HepG2 (cell line): ENCODE measurements at regions not wholly inside any gene's neighbourhood (a gene's known extent, or its start where the extent isn't known, plus 50 kb on each side); places are given as distances from the start of the nearest gene placed in this dataset.

Source experiments
- ATAC-seq: fragments of 200-7000 bp; cut with Tn5 transposase; 3 replicates; pipeline ENCODE4 v1.9.1; 2020; ENCODE audit warnings: mild to moderate bottlenecking, moderate library complexity
- BruUV-seq: library from RNA; stranded (reverse); fragments of 400-500 nt; replicated peaks from 2 replicates; lab custom pipeline; 2021; lab: Mats Ljungman, UMichigan
- CTCF ChIA-PET: fragments of 300-600 bp; formaldehyde crosslinking; extraction: SDS; loops from one replicate; lab custom pipeline; 2021; ENCODE audit warnings: low total read pairs, inconsistent platforms, low intra/inter-chr PET ratio; lab: Yijun Ruan, JAX
- POLR2A ChIA-PET: fragments of 350-600 bp; sonication (Branson Sonifier 250); formaldehyde crosslinking; loops from one replicate; lab custom pipeline; 2020; ENCODE audit warnings: antibody characterized with exemption, inconsistent platforms; lab: Yijun Ruan, JAX
- DNase-seq: peaks from one replicate; pipeline ENCODE4 v3.0.0-alpha.2; 2015; ENCODE audit warnings: low spot score
- FAIRE-seq: peaks from 3 replicates; lab custom pipeline; 2011; peaks lifted over from hg19 to GRCh38; lab: Jason Lieb, UNC
- H2AFZ ChIP-seq: one replicate; pipeline ENCODE4 v1.6.1; 2011; ENCODE audit warnings: low read length, inconsistent platforms
- H3K27ac ChIP-seq: fragments of 300-600 bp; 3 replicates; pipeline ENCODE4 v1.8.0; 2011; ENCODE audit warnings: mixed run types, mild to moderate bottlenecking, mixed read lengths, low read length, inconsistent platforms; ENCODE audit not compliant: insufficient read depth; ENCODE audit errors: extremely low read length
- H3K27me3 ChIP-seq, 2 experiments: fragments of 200-600 bp in 1 of 2; 2 replicates in 1 of 2; 3 replicates in 1 of 2; pipeline versions ENCODE4 v1.6.0 to v1.8.0; 2011; ENCODE audit warnings: low read length in 2 of 2, mild to moderate bottlenecking in 2 of 2, moderate library complexity in 2 of 2, inconsistent platforms in 1 of 2; ENCODE audit not compliant: insufficient read depth in 2 of 2, control insufficient read depth in 1 of 2
- H3K36me3 ChIP-seq, 2 experiments: fragments of 200-600 bp in 1 of 2; replicated peaks in 1 of 2; 2 replicates in 1 of 2; 3 replicates in 1 of 2; pipeline versions ENCODE4 v1.5.1 to v1.8.0; 2011; ENCODE audit warnings: low read length in 2 of 2, inconsistent platforms in 1 of 2; ENCODE audit not compliant: insufficient read depth in 2 of 2, control insufficient read depth in 1 of 2
- H3K4me1 ChIP-seq: 2 replicates; pipeline ENCODE4 v1.5.1; 2012; ENCODE audit warnings: low read length, inconsistent platforms; ENCODE audit not compliant: insufficient read depth
- H3K4me2 ChIP-seq: 2 replicates; pipeline ENCODE4 v1.6.0; 2011; ENCODE audit warnings: low read depth, low read length, inconsistent platforms
- H3K4me3 ChIP-seq, 3 experiments: fragments of 200-600 bp in 1 of 3; sonication (generic), shearing (Covaris generic) in 1 of 3; replicated peaks in 1 of 3; 2 replicates each; pipeline ENCODE4 v1.5.1; 2011 to 2016; ENCODE audit warnings: low read length in 3 of 3, inconsistent platforms in 2 of 3, low read depth in 2 of 3, mild to moderate bottlenecking in 2 of 3, control low read depth in 1 of 3, mixed read lengths in 1 of 3; ENCODE audit not compliant: insufficient read depth in 1 of 3
- H3K79me2 ChIP-seq: one replicate; pipeline ENCODE4 v1.6.1; 2011; ENCODE audit warnings: low read length, inconsistent platforms; ENCODE audit not compliant: insufficient read depth
- H3K9ac ChIP-seq: 2 replicates; pipeline ENCODE4 v1.6.0; 2011; ENCODE audit warnings: mild to moderate bottlenecking, low read depth, low read length, inconsistent platforms; ENCODE audit not compliant: insufficient read depth
- H3K9me3 ChIP-seq: 2 replicates; pipeline ENCODE4 v1.5.1; 2012; ENCODE audit warnings: mild to moderate bottlenecking, low read length
- H4K20me1 ChIP-seq: 2 replicates; pipeline ENCODE4 v1.6.0; 2011; ENCODE audit warnings: inconsistent platforms, mild to moderate bottlenecking, low read length, moderate library complexity; ENCODE audit not compliant: insufficient read depth
- CEBPG ChIP-seq: IDR thresholded peaks from 2 replicates; pipeline ENCODE4 v1.6.1; 2016
- DPF2 ChIP-seq: sonication (generic); formaldehyde crosslinking; IDR thresholded peaks from 2 replicates; pipeline ENCODE4 v1.4.0; 2020; ENCODE audit warnings: mild to moderate bottlenecking, low read depth, missing genetic modification reagents, borderline replicate concordance
- GMEB1 ChIP-seq: sonication (generic); formaldehyde crosslinking; IDR thresholded peaks from 2 replicates; pipeline ENCODE4 v1.5.1; 2020; ENCODE audit warnings: missing genetic modification reagents, mild to moderate bottlenecking, borderline replicate concordance
- MAFF ChIP-seq: IDR thresholded peaks from 2 replicates; pipeline ENCODE4 v1.6.1; 2011; ENCODE audit warnings: low read depth, low read length, improper control_type of control experiment
- NFIC ChIP-seq: IDR thresholded peaks from 2 replicates; pipeline ENCODE4 v1.6.1; 2012; ENCODE audit warnings: mild to moderate bottlenecking, low read length, inconsistent platforms
- PAWR ChIP-seq: sonication (generic); formaldehyde crosslinking; IDR thresholded peaks from 2 replicates; pipeline ENCODE4 v1.4.0; 2020; ENCODE audit warnings: missing genetic modification reagents, mild to moderate bottlenecking, borderline replicate concordance
- PBX2 ChIP-seq: IDR thresholded peaks from 2 replicates; pipeline ENCODE4 v1.6.1; 2016; ENCODE audit warnings: control low read depth
- SALL2 ChIP-seq: sonication (generic); formaldehyde crosslinking; IDR thresholded peaks from 2 replicates; pipeline ENCODE4 v1.8.1; 2023; ENCODE audit warnings: mild to moderate bottlenecking, missing genetic modification reagents, inconsistent platforms
- STAG1 ChIP-seq: sonication (generic); formaldehyde crosslinking; IDR thresholded peaks from 2 replicates; pipeline ENCODE4 v1.4.0; 2020; ENCODE audit warnings: missing genetic modification reagents
- ZEB1 ChIP-seq: IDR thresholded peaks from 2 replicates; pipeline ENCODE4 v1.6.1; 2012; ENCODE audit warnings: mild to moderate bottlenecking, low read depth, inconsistent platforms; ENCODE audit not compliant: insufficient replicate concordance
- ZFP62 ChIP-seq: sonication (generic); formaldehyde crosslinking; IDR thresholded peaks from 2 replicates; pipeline ENCODE4 v1.4.0; 2020; ENCODE audit warnings: missing genetic modification reagents
- ZFP91 ChIP-seq: sonication (generic); formaldehyde crosslinking; IDR thresholded peaks from 2 replicates; pipeline ENCODE4 v1.9.0; 2022; ENCODE audit warnings: missing genetic modification reagents, mild to moderate bottlenecking, borderline replicate concordance
- ZNF274 ChIP-seq: sonication (generic); formaldehyde crosslinking; IDR thresholded peaks from 2 replicates; pipeline ENCODE4 v1.5.1; 2020; ENCODE audit warnings: mild to moderate bottlenecking, missing genetic modification reagents
- ZNF335 ChIP-seq: sonication (generic); formaldehyde crosslinking; IDR thresholded peaks from 2 replicates; pipeline ENCODE4 v1.4.0; 2020; ENCODE audit warnings: missing genetic modification reagents
- ZNF710 ChIP-seq: sonication (generic); formaldehyde crosslinking; IDR thresholded peaks from 2 replicates; pipeline ENCODE4 v1.5.0; 2020; ENCODE audit warnings: mild to moderate bottlenecking, missing genetic modification reagents, borderline replicate concordance
- ZNF782 ChIP-seq: sonication (generic); formaldehyde crosslinking; IDR thresholded peaks from 2 replicates; pipeline ENCODE4 v1.4.0; 2020; ENCODE audit warnings: missing genetic modification reagents, mild to moderate bottlenecking, borderline replicate concordance
- ZNF883 ChIP-seq: sonication (generic); formaldehyde crosslinking; IDR thresholded peaks from 2 replicates; pipeline ENCODE4 v1.5.1; 2020; ENCODE audit warnings: mild to moderate bottlenecking, missing genetic modification reagents; ENCODE audit errors: not compliant biosample characterization
- in situ Hi-C: cut with HindIII; loops from 2 replicates; pipeline ENCODE4 v1.10.0; 2017; ENCODE audit warnings: low pct_unique_long_range_greater_than_20kb; ENCODE audit not compliant: extremely low pct_ligation_motif_present
- intact Hi-C: fragments of 100-400 bp; cut with micrococcal nuclease; formaldehyde crosslinking; loops from one replicate; pipeline ENCODE4 v1.10.0; 2022; ENCODE audit not compliant: unreplicated experiment

- no peak overlapping the region for H3K4me3 ChIP-seq
- peak; percentile 37 for FAIRE-seq
- ChIA-PET POLR2A (no interaction called here), CTCF (interaction anchor here (1.1 kb wide), 1 partner anchor 295 kb away, joined by 5 read pairs; no protein-coding TSS in a partner anchor)
- in situ Hi-C loops (loop anchor here (5.0 kb wide), 1 partner anchor 295 kb away; no protein-coding TSS in a partner anchor), intact Hi-C loops (loop anchor here (1.0 to 2.0 kb wide), 2 partner anchors 91 to 295 kb away; no protein-coding TSS in a partner anchor)
- peak; percentile 51 for DNase-seq
- BruUV-seq, result no TSS peak
- H3K36me3 ChIP-seq, result no peaks in the 10 kb centered on the region
- no peak overlapping the region for H2AFZ ChIP-seq
- no peak overlapping the region for H3K27ac ChIP-seq
- H3K4me2 ChIP-seq, result no peak overlapping the region
- ATAC-seq, result peak; percentile 82
- no peak overlapping the region for H3K9ac ChIP-seq
- H3K79me2 ChIP-seq, result no peaks in the 10 kb centered on the region
- no peaks in the 10 kb centered on the region for H3K4me1 ChIP-seq
- no peaks in the 10 kb centered on the region for H4K20me1 ChIP-seq
- H3K27me3 ChIP-seq, result no peaks in the 10 kb centered on the region
- no peaks in the 10 kb centered on the region for H3K9me3 ChIP-seq
- TF ChIP-seq STAG1, result peak; percentile 45
- no peak for TF ChIP-seq PAWR (CRISPR knock-in tag)
- TF ChIP-seq ZNF710 (CRISPR knock-in tag), result no peak
- TF ChIP-seq ZNF274 (CRISPR knock-in tag), result no peak
- TF ChIP-seq ZNF335 (CRISPR knock-in tag), result no peak
- TF ChIP-seq PBX2 (CRISPR knock-in tag), result no peak
- TF ChIP-seq CEBPG (CRISPR knock-in tag), result peak; percentile 76
- peak; percentile 47; the same call in 1 of the 2 replicates for TF ChIP-seq MAFF
- no peak for TF ChIP-seq DPF2 (CRISPR knock-in tag)
- TF ChIP-seq ZNF782, result no peak
- TF ChIP-seq ZFP91, result no peak
- no peak for TF ChIP-seq ZFP62 (CRISPR knock-in tag)
- TF ChIP-seq NFIC, result no peak
- no peak for TF ChIP-seq ZEB1
- TF ChIP-seq SALL2 (CRISPR knock-in tag), result no peak
- no peak for TF ChIP-seq GMEB1 (CRISPR knock-in tag)
- TF ChIP-seq ZNF883 (CRISPR knock-in tag), result no peak
Measured at GRCh38 chr4:111937368-111937767, 207.9 kb upstream of the FAM241A start.
